ENCODE measurements at regions not wholly inside any gene's neighbourhood (a gene's known extent, or its start where the extent isn't known, plus 50 kb on each side); places are given as distances from the start of the nearest gene placed in this dataset.

GRCh38 chr13:22903301-22903700 lies 277.5 kb upstream of the SGCG start:
- no peak overlapping the region for H3K9ac ChIP-seq (ENCODE audit: control insufficient read depth, extremely low read depth, insufficient read depth, low read length)
- dilution Hi-C loops (cut with MboI; ENCODE audit: extremely low pct_ligation_motif_present, low sequenced_read_pairs): no loop called here
- no peaks in the 10 kb centered on the region for H3K79me2 ChIP-seq (ENCODE audit: control insufficient read depth, insufficient read depth, low read length)
- H3K27me3 ChIP-seq (ENCODE audit: control insufficient read depth, extremely low read depth, insufficient read depth, low read length): no peaks in the 10 kb centered on the region
- H2AFZ ChIP-seq (ENCODE audit: control insufficient read depth, low read length): no peak overlapping the region
- no peaks in the 10 kb centered on the region for H3K36me3 ChIP-seq (ENCODE audit: control insufficient read depth in 2 of 2, extremely low read depth in 1 of 2, insufficient read depth in 2 of 2, low read length in 2 of 2)
- no peak overlapping the region for H3K27ac ChIP-seq (ENCODE audit: control insufficient read depth, insufficient read depth, low read length)
- H3K4me2 ChIP-seq (ENCODE audit: control insufficient read depth, extremely low read depth, insufficient read depth, low read depth, low read length): no peak overlapping the region
- no peak overlapping the region for H3K4me3 ChIP-seq (ENCODE audit: control insufficient read depth in 2 of 3, extremely low read depth in 1 of 3, insufficient read depth in 2 of 3, low read depth in 1 of 3, low read length in 3 of 3)
- FAIRE-seq: no peak
- H4K20me1 ChIP-seq (ENCODE audit: control insufficient read depth, extremely low read depth, insufficient read depth, low read length): no peaks in the 10 kb centered on the region
- DNase-seq (ENCODE audit: low read depth, low spot score): no peak
- H3K4me1 ChIP-seq (ENCODE audit: control insufficient read depth, extremely low read depth, insufficient read depth, low read length): no peaks in the 10 kb centered on the region
- H3K9me3 ChIP-seq (ENCODE audit: control insufficient read depth, low read depth, low read length): no peaks in the 10 kb centered on the region
- no peaks in the 10 kb centered on the region for H3K9me1 ChIP-seq (ENCODE audit: control insufficient read depth, extremely low read depth, insufficient read depth, low read length)
- no peak for TF ChIP-seq EZH2 (IDR thresholded peaks at IDR 0.05; ENCODE audit: low read length)
- TF ChIP-seq, protein P1, sequence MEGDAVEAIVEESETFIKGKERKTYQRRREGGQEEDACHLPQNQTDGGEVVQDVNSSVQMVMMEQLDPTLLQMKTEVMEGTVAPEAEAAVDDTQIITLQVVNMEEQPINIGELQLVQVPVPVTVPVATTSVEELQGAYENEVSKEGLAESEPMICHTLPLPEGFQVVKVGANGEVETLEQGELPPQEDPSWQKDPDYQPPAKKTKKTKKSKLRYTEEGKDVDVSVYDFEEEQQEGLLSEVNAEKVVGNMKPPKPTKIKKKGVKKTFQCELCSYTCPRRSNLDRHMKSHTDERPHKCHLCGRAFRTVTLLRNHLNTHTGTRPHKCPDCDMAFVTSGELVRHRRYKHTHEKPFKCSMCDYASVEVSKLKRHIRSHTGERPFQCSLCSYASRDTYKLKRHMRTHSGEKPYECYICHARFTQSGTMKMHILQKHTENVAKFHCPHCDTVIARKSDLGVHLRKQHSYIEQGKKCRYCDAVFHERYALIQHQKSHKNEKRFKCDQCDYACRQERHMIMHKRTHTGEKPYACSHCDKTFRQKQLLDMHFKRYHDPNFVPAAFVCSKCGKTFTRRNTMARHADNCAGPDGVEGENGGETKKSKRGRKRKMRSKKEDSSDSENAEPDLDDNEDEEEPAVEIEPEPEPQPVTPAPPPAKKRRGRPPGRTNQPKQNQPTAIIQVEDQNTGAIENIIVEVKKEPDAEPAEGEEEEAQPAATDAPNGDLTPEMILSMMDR (optimal IDR thresholded peaks at IDR 0.05 in 1 of 3, IDR thresholded peaks at IDR 0.05 in 1 of 3, conservative IDR thresholded peaks at IDR 0.05 in 1 of 3; ENCODE audit: extremely low read depth in 1 of 3, insufficient read depth in 2 of 3, low read length in 3 of 3): no peak

- Histone ChIP-seq H3K27me3 (ENCODE audit: control insufficient read depth, extremely low read depth, insufficient read depth, low read length) (no peaks in the 10 kb centered on the region), H3K4me1 (ENCODE audit: control insufficient read depth, extremely low read depth, insufficient read depth, low read length) (no peaks in the 10 kb centered on the region), H3K9ac (ENCODE audit: control insufficient read depth, extremely low read depth, insufficient read depth, low read length) (no peak overlapping the region), H3K36me3 (ENCODE audit: control insufficient read depth in 2 of 2, extremely low read depth in 1 of 2, insufficient read depth in 2 of 2, low read length in 2 of 2) (no peaks in the 10 kb centered on the region), H3K9me3 (ENCODE audit: control insufficient read depth, low read depth, low read length) (no peaks in the 10 kb centered on the region), H3K79me2 (ENCODE audit: control insufficient read depth, insufficient read depth, low read length) (no peaks in the 10 kb centered on the region), H3K9me1 (ENCODE audit: control insufficient read depth, extremely low read depth, insufficient read depth, low read length) (no peaks in the 10 kb centered on the region), H4K20me1 (ENCODE audit: control insufficient read depth, extremely low read depth, insufficient read depth, low read length) (no peaks in the 10 kb centered on the region), H2AFZ (ENCODE audit: control insufficient read depth, low read length) (no peak overlapping the region), H3K27ac (ENCODE audit: control insufficient read depth, insufficient read depth, low read length) (no peak overlapping the region), H3K4me2 (ENCODE audit: control insufficient read depth, extremely low read depth, insufficient read depth, low read depth, low read length) (no peak overlapping the region), H3K4me3 (ENCODE audit: control insufficient read depth in 2 of 3, extremely low read depth in 1 of 3, insufficient read depth in 2 of 3, low read depth in 1 of 3, low read length in 3 of 3) (no peak overlapping the region)
- dilution Hi-C loops (cut with MboI; ENCODE audit: extremely low pct_ligation_motif_present, low sequenced_read_pairs): no loop called here
- no peak for DNase-seq (ENCODE audit: low read depth, low spot score)
- no peak for FAIRE-seq
- no peak for TF ChIP-seq EZH2 (IDR thresholded peaks at IDR 0.05; ENCODE audit: low read length)
- TF ChIP-seq, protein P1 (optimal IDR thresholded peaks at IDR 0.05 in 1 of 3, IDR thresholded peaks at IDR 0.05 in 1 of 3, conservative IDR thresholded peaks at IDR 0.05 in 1 of 3; ENCODE audit: extremely low read depth in 1 of 3, insufficient read depth in 2 of 3, low read length in 3 of 3): no peak
Observed at GRCh38 chr13:22903925-22904324, 276.9 kb upstream of the SGCG start.

Measured in keratinocyte (primary cell).